ENCODE measurements at regions not wholly inside any gene's neighbourhood (a gene's known extent, or its start where the extent isn't known, plus 50 kb on each side); places are given as distances from the start of the nearest gene placed in this dataset.

DNA sequence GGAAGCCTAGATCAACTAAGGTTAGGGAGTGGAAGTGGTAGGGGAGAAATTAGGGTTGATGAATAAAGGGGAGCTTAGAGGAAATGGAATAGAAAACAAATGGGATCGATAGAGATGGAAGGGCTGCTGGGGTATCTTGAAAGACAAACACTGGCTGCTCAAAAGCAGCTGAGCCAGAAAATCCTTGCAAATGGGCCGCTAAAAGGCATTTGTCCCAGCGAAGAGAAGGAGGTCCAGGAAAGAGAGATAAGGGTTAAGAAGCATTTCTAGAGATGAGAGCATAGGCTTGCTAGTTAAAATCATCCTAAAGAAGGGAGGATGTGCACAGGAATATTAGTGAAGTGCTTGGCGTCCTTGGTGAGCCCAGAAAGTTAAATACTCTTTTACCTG, 258.0 kb upstream of the CBLB start:
- Histone ChIP-seq H3K27ac (replicated peaks) (no peak overlapping the region), H3K27me3 (ENCODE audit: insufficient read depth, poor library complexity, severe bottlenecking) (peaks cover 2% of the 10 kb centered on the region), H3K4me3 (replicated peaks; ENCODE audit: insufficient read depth, low read length) (no peak overlapping the region)
- no peak for DNase-seq (ENCODE audit: low read depth in 1 of 2, low spot score in 1 of 2)
- TF ChIP-seq GABPA (IDR thresholded peaks at IDR 0.05; ENCODE audit: low read depth) (no peak), SPI1 (IDR thresholded peaks at IDR 0.05; ENCODE audit: borderline replicate concordance, low read depth) (no peak)

DNA sequence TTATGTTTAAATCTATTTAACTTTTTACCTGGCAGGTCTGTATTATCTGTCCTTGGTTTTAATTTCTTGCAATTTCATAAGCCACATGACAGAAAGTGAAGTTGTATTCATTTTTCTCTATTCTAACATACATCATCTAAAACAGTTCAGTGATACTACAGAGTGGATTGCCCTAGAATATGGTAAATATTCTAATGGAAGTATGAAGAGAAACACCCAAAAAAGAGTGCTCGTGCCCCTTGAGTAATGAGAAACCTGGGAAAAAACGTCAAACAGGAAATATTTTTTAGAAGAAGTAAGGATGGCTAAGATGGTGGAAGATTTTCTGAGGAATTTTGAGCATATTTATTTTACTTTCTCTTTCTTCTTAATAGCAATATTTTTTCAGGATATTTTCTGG, 261.1 kb upstream of the CBLB start:
- no peaks in the 10 kb centered on the region for H3K27me3 ChIP-seq (ENCODE audit: insufficient read depth, poor library complexity, severe bottlenecking)
- no peak for DNase-seq (ENCODE audit: low read depth in 1 of 2, low spot score in 1 of 2)
- H3K27ac ChIP-seq (replicated peaks) = no peak overlapping the region
- H3K4me3 ChIP-seq (replicated peaks; ENCODE audit: insufficient read depth, low read length) = no peak overlapping the region
- TF ChIP-seq, protein P1, sequence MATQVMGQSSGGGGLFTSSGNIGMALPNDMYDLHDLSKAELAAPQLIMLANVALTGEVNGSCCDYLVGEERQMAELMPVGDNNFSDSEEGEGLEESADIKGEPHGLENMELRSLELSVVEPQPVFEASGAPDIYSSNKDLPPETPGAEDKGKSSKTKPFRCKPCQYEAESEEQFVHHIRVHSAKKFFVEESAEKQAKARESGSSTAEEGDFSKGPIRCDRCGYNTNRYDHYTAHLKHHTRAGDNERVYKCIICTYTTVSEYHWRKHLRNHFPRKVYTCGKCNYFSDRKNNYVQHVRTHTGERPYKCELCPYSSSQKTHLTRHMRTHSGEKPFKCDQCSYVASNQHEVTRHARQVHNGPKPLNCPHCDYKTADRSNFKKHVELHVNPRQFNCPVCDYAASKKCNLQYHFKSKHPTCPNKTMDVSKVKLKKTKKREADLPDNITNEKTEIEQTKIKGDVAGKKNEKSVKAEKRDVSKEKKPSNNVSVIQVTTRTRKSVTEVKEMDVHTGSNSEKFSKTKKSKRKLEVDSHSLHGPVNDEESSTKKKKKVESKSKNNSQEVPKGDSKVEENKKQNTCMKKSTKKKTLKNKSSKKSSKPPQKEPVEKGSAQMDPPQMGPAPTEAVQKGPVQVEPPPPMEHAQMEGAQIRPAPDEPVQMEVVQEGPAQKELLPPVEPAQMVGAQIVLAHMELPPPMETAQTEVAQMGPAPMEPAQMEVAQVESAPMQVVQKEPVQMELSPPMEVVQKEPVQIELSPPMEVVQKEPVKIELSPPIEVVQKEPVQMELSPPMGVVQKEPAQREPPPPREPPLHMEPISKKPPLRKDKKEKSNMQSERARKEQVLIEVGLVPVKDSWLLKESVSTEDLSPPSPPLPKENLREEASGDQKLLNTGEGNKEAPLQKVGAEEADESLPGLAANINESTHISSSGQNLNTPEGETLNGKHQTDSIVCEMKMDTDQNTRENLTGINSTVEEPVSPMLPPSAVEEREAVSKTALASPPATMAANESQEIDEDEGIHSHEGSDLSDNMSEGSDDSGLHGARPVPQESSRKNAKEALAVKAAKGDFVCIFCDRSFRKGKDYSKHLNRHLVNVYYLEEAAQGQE (IDR thresholded peaks at IDR 0.05; ENCODE audit: insufficient replicate concordance, low read depth) = no peak
- TF ChIP-seq, protein P2, sequence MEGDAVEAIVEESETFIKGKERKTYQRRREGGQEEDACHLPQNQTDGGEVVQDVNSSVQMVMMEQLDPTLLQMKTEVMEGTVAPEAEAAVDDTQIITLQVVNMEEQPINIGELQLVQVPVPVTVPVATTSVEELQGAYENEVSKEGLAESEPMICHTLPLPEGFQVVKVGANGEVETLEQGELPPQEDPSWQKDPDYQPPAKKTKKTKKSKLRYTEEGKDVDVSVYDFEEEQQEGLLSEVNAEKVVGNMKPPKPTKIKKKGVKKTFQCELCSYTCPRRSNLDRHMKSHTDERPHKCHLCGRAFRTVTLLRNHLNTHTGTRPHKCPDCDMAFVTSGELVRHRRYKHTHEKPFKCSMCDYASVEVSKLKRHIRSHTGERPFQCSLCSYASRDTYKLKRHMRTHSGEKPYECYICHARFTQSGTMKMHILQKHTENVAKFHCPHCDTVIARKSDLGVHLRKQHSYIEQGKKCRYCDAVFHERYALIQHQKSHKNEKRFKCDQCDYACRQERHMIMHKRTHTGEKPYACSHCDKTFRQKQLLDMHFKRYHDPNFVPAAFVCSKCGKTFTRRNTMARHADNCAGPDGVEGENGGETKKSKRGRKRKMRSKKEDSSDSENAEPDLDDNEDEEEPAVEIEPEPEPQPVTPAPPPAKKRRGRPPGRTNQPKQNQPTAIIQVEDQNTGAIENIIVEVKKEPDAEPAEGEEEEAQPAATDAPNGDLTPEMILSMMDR (IDR thresholded peaks at IDR 0.05; ENCODE audit: insufficient read depth, low read length) = no peak
- TF ChIP-seq POLR2AphosphoS5 (IDR thresholded peaks at IDR 0.05; ENCODE audit: low read depth) (no peak), GABPA (IDR thresholded peaks at IDR 0.05; ENCODE audit: low read depth) (no peak)

DNA sequence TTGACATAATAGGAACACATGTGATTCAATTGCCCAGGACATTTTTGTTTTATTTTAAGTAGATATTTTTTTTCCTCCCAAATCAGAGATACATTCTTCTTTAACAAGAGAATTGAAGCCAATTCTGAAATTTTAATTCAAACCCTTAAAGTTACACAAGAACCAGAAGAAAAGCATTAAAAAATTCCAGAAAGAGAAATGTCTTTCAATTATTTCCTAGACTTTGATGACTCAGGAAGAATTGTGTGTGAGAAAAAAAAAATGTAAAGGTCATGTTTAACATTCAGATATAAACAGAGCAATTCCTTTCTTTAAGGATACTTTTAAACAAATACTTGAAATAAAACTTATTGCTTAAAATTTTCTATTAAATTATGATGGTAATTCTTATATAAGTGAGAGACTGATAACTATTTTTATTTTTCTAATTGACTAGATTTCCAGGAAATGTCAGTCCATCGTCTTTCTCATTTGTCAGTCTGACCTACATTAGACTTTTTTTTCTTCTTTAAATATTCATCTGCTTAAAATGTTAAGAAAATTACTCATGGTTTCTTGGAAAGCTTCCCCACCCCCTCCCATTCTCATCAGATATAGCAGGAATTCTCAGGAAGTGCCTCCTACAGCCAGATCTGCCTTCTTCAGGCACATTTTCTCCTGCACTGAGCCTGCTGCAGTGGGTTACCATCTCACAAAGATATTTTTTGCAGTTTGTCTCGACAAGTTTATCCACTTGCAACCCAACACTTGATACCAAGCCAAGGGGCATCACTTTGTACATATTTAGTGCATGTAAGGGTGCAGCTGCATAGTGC, 261.8 kb upstream of the CBLB start:
- Histone ChIP-seq H3K27ac (replicated peaks) (no peak overlapping the region), H3K27me3 (ENCODE audit: insufficient read depth, poor library complexity, severe bottlenecking) (no peaks in the 10 kb centered on the region), H3K4me3 (replicated peaks; ENCODE audit: insufficient read depth, low read length) (no peak overlapping the region)
- no peak for TF ChIP-seq GABPA (IDR thresholded peaks at IDR 0.05; ENCODE audit: low read depth)
- TF ChIP-seq, protein P2 (IDR thresholded peaks at IDR 0.05; ENCODE audit: insufficient read depth, low read length) = no peak
- no peak for TF ChIP-seq SPI1 (IDR thresholded peaks at IDR 0.05; ENCODE audit: borderline replicate concordance, low read depth)
- TF ChIP-seq POLR2AphosphoS5 (IDR thresholded peaks at IDR 0.05; ENCODE audit: low read depth) = no peak
- TF ChIP-seq, protein P1 (IDR thresholded peaks at IDR 0.05; ENCODE audit: insufficient replicate concordance, low read depth) = no peak
- no peak for DNase-seq (ENCODE audit: low read depth in 1 of 2, low spot score in 1 of 2)

DNA sequence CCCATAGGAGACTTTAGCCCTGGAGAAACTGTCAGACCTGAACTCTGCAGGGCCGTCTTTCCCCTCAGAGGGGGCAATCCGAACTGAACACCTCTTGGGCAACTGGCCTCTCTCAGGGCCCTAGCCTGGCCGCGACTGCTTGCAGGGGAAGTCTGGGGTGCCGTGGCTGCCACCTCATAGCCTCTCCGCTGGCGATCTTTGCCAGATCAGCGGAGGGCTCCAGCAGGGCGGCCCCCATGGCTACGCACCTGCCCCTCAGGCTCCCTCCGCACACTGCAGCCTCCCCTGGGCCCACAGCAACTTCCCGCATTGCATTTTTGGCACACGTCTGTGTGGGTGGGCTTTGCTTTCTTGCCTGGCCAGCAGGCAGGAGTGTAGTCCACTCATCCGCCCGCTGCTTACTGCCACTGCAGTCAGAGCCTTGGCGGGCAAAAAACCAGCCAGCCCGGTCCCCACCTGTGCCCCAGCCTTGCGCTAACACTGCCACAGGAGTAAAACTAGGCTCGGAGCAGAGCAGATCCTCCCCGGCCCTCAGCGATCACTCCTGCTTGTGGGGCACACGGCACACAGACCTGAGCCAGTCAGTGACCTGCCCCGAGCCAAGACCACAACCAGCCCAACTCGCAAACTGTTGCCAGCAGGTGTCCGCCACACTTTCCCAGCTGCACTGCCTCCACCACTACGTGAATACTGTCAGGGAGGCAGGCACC, 266.8 kb upstream of the CBLB start:
- Histone ChIP-seq H3K27me3 (ENCODE audit: insufficient read depth, poor library complexity, severe bottlenecking) (no peaks in the 10 kb centered on the region), H3K27ac (replicated peaks) (no peak overlapping the region), H3K4me3 (replicated peaks; ENCODE audit: insufficient read depth, low read length) (no peak overlapping the region)
- TF ChIP-seq, protein P2 (IDR thresholded peaks at IDR 0.05; ENCODE audit: insufficient read depth, low read length) = no peak
- TF ChIP-seq SPI1 (IDR thresholded peaks at IDR 0.05; ENCODE audit: borderline replicate concordance, low read depth) (no peak), POLR2AphosphoS5 (IDR thresholded peaks at IDR 0.05; ENCODE audit: low read depth) (no peak), GABPA (IDR thresholded peaks at IDR 0.05; ENCODE audit: low read depth) (no peak)
- TF ChIP-seq, protein P1 (IDR thresholded peaks at IDR 0.05; ENCODE audit: insufficient replicate concordance, low read depth) = no peak
- no peak for DNase-seq (ENCODE audit: low read depth in 1 of 2, low spot score in 1 of 2)

Measured in HL-60 (cell line).